ENCODE measurements at regions not wholly inside any gene's neighbourhood (a gene's known extent, or its start where the extent isn't known, plus 50 kb on each side); places are given as distances from the start of the nearest gene placed in this dataset.
"Not testable (repeated sequence)": the region's sequence is repeated elsewhere in the genome, so short reads cannot be mapped to it uniquely, and the experiment has no call there.

GRCh38 chr4:118557298-118557851 lies 127.8 kb upstream of the METTL14 start:
- Histone ChIP-seq H3K4me3 (replicated peaks in 1 of 3; ENCODE audit: insufficient read depth in 1 of 3, low read depth in 2 of 3, low read length in 3 of 3) (no peak overlapping the region), H3K9ac (ENCODE audit: insufficient read depth, low read depth, low read length) (no peak overlapping the region), H3K4me2 (ENCODE audit: low read depth, low read length) (no peak overlapping the region), H3K9me3 (ENCODE audit: low read length) (no peaks in the 10 kb centered on the region), H4K20me1 (ENCODE audit: insufficient read depth, low read length) (no peaks in the 10 kb centered on the region), H3K27me3 (ENCODE audit: control insufficient read depth in 1 of 2, insufficient read depth in 2 of 2, low read length in 2 of 2) (no peaks in the 10 kb centered on the region; a peak in 1 of 5 replicates), H2AFZ (ENCODE audit: low read length) (no peak overlapping the region), H3K79me2 (ENCODE audit: insufficient read depth, low read length) (no peaks in the 10 kb centered on the region), H3K4me1 (ENCODE audit: insufficient read depth, low read length) (no peaks in the 10 kb centered on the region), H3K36me3 (replicated peaks in 1 of 2; ENCODE audit: control insufficient read depth in 1 of 2, insufficient read depth in 2 of 2, low read length in 2 of 2) (no peaks in the 10 kb centered on the region), H3K27ac (ENCODE audit: extremely low read length, insufficient read depth, low read length) (no peak overlapping the region)
- TF ChIP-seq ATRX (CRISPR knock-in tag; IDR thresholded peaks at IDR 0.05; ENCODE audit: borderline replicate concordance) = no peak
- no peak for TF ChIP-seq ZFAT (CRISPR knock-in tag; conservative IDR thresholded peaks at IDR 0.05)
- no peak for TF ChIP-seq CEBPZ (IDR thresholded peaks at IDR 0.05; ENCODE audit: low read length)
- 13% methylated on average over 8 of the region's 8 CpGs for WGBS (ENCODE audit: low lambda C conversion rate)
- ChIA-PET POLR2A (no interaction called here), CTCF (ENCODE audit: low intra/inter-chr PET ratio, low total read pairs) (no interaction called here)
- FAIRE-seq (no peak), DNase-seq (ENCODE audit: low spot score) (no peak), ATAC-seq (no peak)
- intact Hi-C loops (cut with micrococcal nuclease; ENCODE audit: unreplicated experiment) (no loop called here), in situ Hi-C loops (cut with HindIII; ENCODE audit: extremely low pct_ligation_motif_present, low pct_unique_long_range_greater_than_20kb) (no loop called here)
- BruUV-seq (replicated peaks) = no TSS peak

GRCh38 chr4:118558188-118558587 lies 127.0 kb upstream of the METTL14 start:
- H3K9me3 ChIP-seq (ENCODE audit: low read length); H3K4me2 ChIP-seq (ENCODE audit: low read depth, low read length); intact Hi-C loops (cut with micrococcal nuclease; ENCODE audit: unreplicated experiment); H3K4me1 ChIP-seq (ENCODE audit: insufficient read depth, low read length); POLR2A ChIA-PET; H3K9ac ChIP-seq (ENCODE audit: insufficient read depth, low read depth, low read length); H3K27ac ChIP-seq (ENCODE audit: extremely low read length, insufficient read depth, low read length); H2AFZ ChIP-seq (ENCODE audit: low read length); in situ Hi-C loops (cut with HindIII; ENCODE audit: extremely low pct_ligation_motif_present, low pct_unique_long_range_greater_than_20kb); CTCF ChIA-PET (ENCODE audit: low intra/inter-chr PET ratio, low total read pairs); ATAC-seq; H3K4me3 ChIP-seq (replicated peaks in 1 of 3; ENCODE audit: insufficient read depth in 1 of 3, low read depth in 2 of 3, low read length in 3 of 3); H3K36me3 ChIP-seq (replicated peaks in 1 of 2; ENCODE audit: control insufficient read depth in 1 of 2, insufficient read depth in 2 of 2, low read length in 2 of 2); BruUV-seq (replicated peaks); H4K20me1 ChIP-seq (ENCODE audit: insufficient read depth, low read length); H3K79me2 ChIP-seq (ENCODE audit: insufficient read depth, low read length); DNase-seq (ENCODE audit: low spot score); H3K27me3 ChIP-seq (ENCODE audit: control insufficient read depth in 1 of 2, insufficient read depth in 2 of 2, low read length in 2 of 2): not testable (repeated sequence)
- FAIRE-seq = peak; percentile 47
- 6% methylated on average over 3 of the region's 7 CpGs for WGBS (ENCODE audit: low lambda C conversion rate)

GRCh38 chr4:118561559-118561958 lies 123.6 kb upstream of the METTL14 start:
- in situ Hi-C loops (cut with HindIII; ENCODE audit: extremely low pct_ligation_motif_present, low pct_unique_long_range_greater_than_20kb); H3K4me3 ChIP-seq (replicated peaks in 1 of 3; ENCODE audit: insufficient read depth in 1 of 3, low read depth in 2 of 3, low read length in 3 of 3); H3K9me3 ChIP-seq (ENCODE audit: low read length); POLR2A ChIA-PET; H2AFZ ChIP-seq (ENCODE audit: low read length); CTCF ChIA-PET (ENCODE audit: low intra/inter-chr PET ratio, low total read pairs); H3K9ac ChIP-seq (ENCODE audit: insufficient read depth, low read depth, low read length); FAIRE-seq; H3K27me3 ChIP-seq (ENCODE audit: control insufficient read depth in 1 of 2, insufficient read depth in 2 of 2, low read length in 2 of 2); H4K20me1 ChIP-seq (ENCODE audit: insufficient read depth, low read length); H3K79me2 ChIP-seq (ENCODE audit: insufficient read depth, low read length); H3K4me1 ChIP-seq (ENCODE audit: insufficient read depth, low read length); intact Hi-C loops (cut with micrococcal nuclease; ENCODE audit: unreplicated experiment); H3K36me3 ChIP-seq (replicated peaks in 1 of 2; ENCODE audit: control insufficient read depth in 1 of 2, insufficient read depth in 2 of 2, low read length in 2 of 2); H3K4me2 ChIP-seq (ENCODE audit: low read depth, low read length); BruUV-seq (replicated peaks); H3K27ac ChIP-seq (ENCODE audit: extremely low read length, insufficient read depth, low read length); DNase-seq (ENCODE audit: low spot score): not testable (repeated sequence)
- peak; percentile 69 for ATAC-seq

All from HepG2 (cell line).